Adipocyte (in vitro differentiated cells): ENCODE measurements at regions not wholly inside any gene's neighbourhood (a gene's known extent, or its start where the extent isn't known, plus 50 kb on each side); places are given as distances from the start of the nearest gene placed in this dataset.

Source experiments
- DNase-seq: peaks from one replicate; pipeline ENCODE4 v3.0.0-alpha.2; 2015; ENCODE audit warnings: low read depth
- H3K27me3 ChIP-seq: replicated peaks from 2 replicates; pipeline ENCODE4 v1.7.0; 2013; ENCODE audit warnings: mild to moderate bottlenecking, low read length, moderate library complexity; ENCODE audit not compliant: control insufficient read depth, insufficient read depth
- H3K36me3 ChIP-seq: 2 replicates; pipeline ENCODE4 v1.7.0; 2013; ENCODE audit warnings: low read length, mild to moderate bottlenecking, moderate library complexity; ENCODE audit not compliant: control insufficient read depth, insufficient read depth, severe bottlenecking
- H3K4me1 ChIP-seq: 2 replicates; pipeline ENCODE4 v1.7.0; 2013; ENCODE audit warnings: mild to moderate bottlenecking, low read length, moderate library complexity; ENCODE audit not compliant: control insufficient read depth, insufficient read depth
- H3K4me3 ChIP-seq: 2 replicates; pipeline ENCODE4 v1.7.0; 2013; ENCODE audit warnings: mild to moderate bottlenecking, low read length, moderate library complexity
- H3K9ac ChIP-seq: 2 replicates; pipeline ENCODE4 v1.7.0; 2013; ENCODE audit warnings: mild to moderate bottlenecking, low read length, moderate library complexity
- H3K9me3 ChIP-seq: 2 replicates; pipeline ENCODE4 v1.7.0; 2013; ENCODE audit warnings: mild to moderate bottlenecking, low read length, moderate library complexity; ENCODE audit not compliant: control insufficient read depth

DNA sequence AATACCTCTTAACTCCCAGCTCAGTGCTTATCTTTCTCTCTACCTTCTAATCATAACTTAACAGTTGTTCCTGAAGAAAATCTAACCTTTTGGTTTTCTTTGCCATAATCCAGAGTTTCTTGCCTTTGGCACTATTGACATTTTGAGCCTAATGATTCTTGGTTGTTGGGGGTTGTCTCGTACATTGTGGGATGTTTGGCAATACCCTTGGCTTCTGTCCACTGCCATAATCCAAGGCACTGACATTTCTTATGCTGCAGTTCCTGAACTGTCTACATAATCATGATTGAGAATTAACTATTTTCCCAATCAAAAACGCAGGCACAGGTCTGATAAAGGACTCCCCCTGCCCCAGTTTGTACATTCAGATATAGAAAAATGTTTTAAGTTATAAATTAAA lies 203.2 kb upstream of the MEX3C start:
- Histone ChIP-seq H3K4me1 (no peaks in the 10 kb centered on the region), H3K27me3 (no peaks in the 10 kb centered on the region), H3K36me3 (no peaks in the 10 kb centered on the region), H3K9me3 (no peaks in the 10 kb centered on the region), H3K9ac (no peak overlapping the region), H3K4me3 (no peak overlapping the region)
- DNase-seq, result no peak

DNA sequence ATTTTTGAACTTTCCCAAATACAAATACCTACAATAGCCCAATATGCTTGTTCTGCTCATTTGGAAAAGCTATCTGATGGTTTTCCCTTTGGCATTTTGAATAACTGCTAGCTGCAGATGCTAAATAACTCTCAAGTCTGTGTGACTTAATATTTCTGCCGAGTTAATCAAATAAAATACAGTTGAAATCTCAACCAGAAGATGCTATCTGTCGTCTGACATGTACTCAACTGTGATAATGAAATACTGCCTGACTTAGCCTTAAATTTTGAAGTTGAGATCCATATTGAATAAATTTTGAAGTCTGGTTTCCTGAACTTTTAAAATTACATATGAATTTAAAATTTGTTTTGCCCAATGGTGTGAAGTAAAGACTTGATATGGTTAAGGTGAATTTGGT lies 204.4 kb upstream of the MEX3C start:
- no peak overlapping the region for H3K4me3 ChIP-seq
- H3K4me1 ChIP-seq, result no peaks in the 10 kb centered on the region
- no peaks in the 10 kb centered on the region for H3K27me3 ChIP-seq
- H3K36me3 ChIP-seq, result no peaks in the 10 kb centered on the region
- no peak for DNase-seq
- H3K9me3 ChIP-seq, result no peaks in the 10 kb centered on the region
- no peak overlapping the region for H3K9ac ChIP-seq

DNA sequence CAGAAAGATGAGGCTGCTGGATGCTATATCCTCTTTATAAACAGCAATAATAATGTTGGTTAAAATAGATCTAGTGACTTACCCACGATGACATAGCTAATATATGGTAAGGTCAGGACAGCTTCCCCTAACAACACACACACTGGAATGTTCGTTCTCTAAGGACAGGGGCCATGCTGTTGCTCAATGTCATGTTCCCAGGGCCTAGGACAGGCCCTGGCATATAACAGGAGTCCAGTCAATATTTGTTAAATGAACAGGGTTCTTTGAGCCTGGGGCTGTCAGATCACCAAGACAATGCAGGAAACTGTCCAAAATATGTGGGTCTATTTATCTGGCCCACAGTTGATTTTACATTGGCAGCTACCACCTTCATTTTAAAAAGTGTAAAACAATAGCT lies 207.1 kb upstream of the MEX3C start:
- no peak overlapping the region for H3K9ac ChIP-seq
- no peaks in the 10 kb centered on the region for H3K4me1 ChIP-seq
- no peak overlapping the region for H3K4me3 ChIP-seq
- no peaks in the 10 kb centered on the region for H3K27me3 ChIP-seq
- H3K36me3 ChIP-seq, result no peaks in the 10 kb centered on the region
- no peaks in the 10 kb centered on the region for H3K9me3 ChIP-seq
- no peak for DNase-seq

DNA sequence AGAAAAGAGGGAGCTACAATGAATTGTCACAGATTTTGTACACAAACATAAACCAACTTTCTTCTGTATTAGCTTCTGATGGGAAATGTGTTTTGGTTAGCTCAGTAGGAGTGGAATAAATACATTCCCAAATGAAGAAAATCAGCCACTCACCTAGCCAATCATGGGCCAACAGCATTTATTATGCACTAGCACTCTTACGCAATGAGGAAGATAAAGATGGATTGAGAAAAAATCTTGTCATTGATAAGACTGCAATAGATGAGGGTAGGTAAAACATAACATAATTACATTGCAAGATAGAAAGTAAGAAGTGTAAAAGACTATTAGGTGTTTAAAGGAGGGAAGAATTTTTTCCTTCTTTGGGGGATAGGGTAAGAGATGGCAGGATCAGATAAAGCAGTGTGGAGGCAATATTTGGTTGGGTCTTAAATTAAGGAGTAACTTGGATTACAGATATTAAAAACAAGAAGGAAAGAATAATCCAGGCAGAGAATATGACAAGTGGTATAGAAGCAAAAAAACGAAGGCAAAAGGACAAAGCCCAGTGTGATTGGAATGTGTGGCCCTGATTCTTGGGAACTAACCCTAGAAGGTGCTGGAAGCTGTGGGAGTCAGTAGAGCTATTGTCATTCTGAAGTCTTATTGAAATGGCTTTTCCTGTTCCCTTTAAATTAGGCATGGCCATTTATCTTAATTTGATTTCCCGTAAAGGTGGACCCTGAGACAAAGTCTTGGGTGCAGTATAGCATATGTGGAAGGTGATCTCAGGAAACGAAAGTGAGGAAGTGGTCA lies 208.4 kb upstream of the MEX3C start:
- no peaks in the 10 kb centered on the region for H3K9me3 ChIP-seq

DNA sequence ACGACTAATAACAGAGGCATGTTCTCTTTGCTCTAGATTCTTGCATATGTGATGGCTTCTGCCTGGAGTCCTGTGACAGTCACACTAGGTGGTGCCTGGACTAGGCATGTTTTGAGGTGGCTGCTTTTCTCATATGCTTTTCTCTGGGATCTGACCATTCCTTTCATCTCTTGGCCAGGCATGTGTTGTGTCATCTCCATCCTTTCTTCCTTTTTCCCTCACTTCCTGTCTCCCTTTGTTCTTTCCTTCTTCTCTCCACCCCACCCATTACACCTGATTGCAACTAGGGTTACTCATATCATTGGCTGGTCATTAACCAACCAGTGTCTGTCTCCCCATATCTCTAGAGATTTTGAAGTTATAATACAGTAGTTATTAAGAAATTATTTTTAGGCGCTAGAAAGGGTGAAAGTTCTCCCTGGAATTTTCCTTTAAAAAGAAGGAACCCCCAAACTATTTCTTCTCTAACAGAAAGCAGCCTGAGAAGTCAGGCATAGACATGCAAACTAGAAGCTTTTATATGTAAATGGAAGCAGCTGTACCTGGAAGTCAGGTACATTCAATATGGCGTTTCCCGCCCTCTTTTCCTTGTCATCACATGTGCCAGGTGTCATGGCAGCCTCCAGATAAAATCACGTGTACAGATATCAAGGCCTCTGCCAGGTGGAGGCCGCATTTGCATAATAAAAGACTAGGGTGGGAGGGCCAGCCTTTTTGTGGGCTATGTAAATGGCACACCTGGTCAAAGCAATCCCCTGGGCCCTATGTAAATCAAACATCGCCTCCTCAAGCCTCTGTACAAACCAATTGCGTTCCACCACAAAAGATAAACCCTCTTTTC lies 220.4 kb upstream of the MEX3C start:
- Histone ChIP-seq H3K9me3 (no peaks in the 10 kb centered on the region), H3K27me3 (no peaks in the 10 kb centered on the region), H3K4me1 (no peaks in the 10 kb centered on the region), H3K4me3 (no peak overlapping the region), H3K9ac (no peak overlapping the region), H3K36me3 (no peaks in the 10 kb centered on the region)
- DNase-seq, result no peak

More for the DNA sequence above, 208.4 kb upstream of the MEX3C start:
- Histone ChIP-seq H3K4me3 (no peak overlapping the region), H3K9ac (no peak overlapping the region), H3K36me3 (no peaks in the 10 kb centered on the region), H3K27me3 (no peaks in the 10 kb centered on the region), H3K4me1 (no peaks in the 10 kb centered on the region)
- DNase-seq, result no peak

DNA sequence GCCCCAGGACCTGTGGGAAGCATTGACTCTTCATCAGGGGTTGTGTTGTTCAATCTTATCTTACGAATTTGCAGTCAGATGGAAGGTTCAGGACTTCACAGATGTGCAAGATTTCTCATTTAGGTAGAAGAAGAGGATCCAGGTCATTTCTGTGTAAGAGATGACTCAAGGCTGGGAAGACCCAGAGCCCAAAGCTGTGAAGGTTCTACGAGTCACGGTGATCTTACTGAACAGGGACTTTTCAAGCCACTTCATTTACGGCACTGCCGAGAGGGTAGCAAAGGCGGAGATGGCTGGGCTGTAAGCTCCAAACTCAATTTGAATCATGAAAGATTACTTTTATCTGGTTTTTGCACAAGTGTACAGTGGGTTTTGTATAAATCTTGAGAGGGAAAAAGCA lies 228.0 kb upstream of the MEX3C start:
- H3K9ac ChIP-seq, result no peak overlapping the region

DNA sequence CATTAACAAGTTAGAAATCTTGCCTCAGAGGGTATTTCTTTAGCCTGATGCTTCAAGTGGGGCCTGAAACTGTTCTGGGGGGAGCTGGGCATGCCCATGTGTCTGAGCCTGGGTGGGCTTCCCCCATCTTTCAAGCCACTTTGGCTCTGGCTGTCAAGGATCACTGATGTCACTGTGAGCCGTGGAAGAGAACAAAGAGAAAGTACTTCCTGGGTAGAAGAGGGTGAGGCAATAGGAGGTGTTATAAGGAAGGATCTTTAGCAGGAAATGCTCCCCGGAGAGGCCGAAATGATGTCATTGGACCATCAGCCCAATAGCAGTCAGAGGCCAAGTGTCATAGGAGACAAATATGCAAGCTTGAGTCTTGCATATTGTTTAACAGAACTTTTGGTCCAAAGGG lies 228.4 kb upstream of the MEX3C start:
- no peaks in the 10 kb centered on the region for H3K9me3 ChIP-seq
- no peak for DNase-seq
- no peaks in the 10 kb centered on the region for H3K36me3 ChIP-seq
- no peaks in the 10 kb centered on the region for H3K4me1 ChIP-seq
- H3K9ac ChIP-seq, result no peak overlapping the region
- no peaks in the 10 kb centered on the region for H3K27me3 ChIP-seq
- no peak overlapping the region for H3K4me3 ChIP-seq

More for the DNA sequence above, 228.0 kb upstream of the MEX3C start:
- no peaks in the 10 kb centered on the region for H3K4me1 ChIP-seq
- no peaks in the 10 kb centered on the region for H3K27me3 ChIP-seq
- DNase-seq, result no peak
- H3K9me3 ChIP-seq, result no peaks in the 10 kb centered on the region
- no peaks in the 10 kb centered on the region for H3K36me3 ChIP-seq
- H3K4me3 ChIP-seq, result no peak overlapping the region

DNA sequence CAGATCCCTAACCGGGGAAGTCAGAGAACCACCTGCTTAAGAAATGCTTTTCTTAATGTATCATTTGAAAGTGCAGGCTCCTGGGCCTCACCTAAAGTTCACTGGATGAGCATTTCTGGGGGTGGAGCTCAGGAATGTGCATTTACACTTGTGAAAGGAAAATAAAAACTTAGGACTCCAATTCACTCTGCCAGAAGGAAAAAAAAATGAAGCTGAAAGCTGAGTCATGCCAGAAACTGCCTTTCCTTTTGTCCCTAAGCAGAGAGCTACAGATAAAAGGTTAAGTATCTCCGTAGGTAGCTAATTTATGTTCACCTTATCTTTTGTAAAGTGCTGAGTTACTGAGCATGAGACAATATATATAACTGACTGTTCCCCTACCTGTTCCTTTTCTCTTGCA lies 229.5 kb upstream of the MEX3C start:
- Histone ChIP-seq H3K9ac (no peak overlapping the region), H3K4me1 (no peaks in the 10 kb centered on the region), H3K27me3 (no peaks in the 10 kb centered on the region), H3K4me3 (no peak overlapping the region), H3K36me3 (no peaks in the 10 kb centered on the region), H3K9me3 (no peaks in the 10 kb centered on the region)
- no peak for DNase-seq

DNA sequence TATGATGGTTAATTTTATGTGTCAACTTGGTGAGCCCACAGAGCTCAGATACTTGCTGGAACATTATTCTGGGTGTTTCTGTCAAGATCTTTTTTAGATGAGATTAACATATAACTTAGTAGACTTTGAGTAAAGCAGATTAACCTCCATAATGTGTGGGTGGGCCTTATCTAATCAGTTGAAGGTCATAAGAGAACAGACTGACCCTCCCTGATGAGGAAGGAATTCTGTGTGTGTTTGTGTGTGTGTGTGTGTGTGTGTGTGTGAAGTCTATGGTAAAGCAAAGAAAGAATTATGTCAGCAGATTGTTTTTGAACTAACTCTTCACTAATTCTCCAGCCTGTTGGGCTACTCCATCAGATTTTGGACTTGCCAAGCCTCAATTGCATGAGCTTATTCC lies 232.2 kb upstream of the MEX3C start:
- Histone ChIP-seq H3K36me3 (no peaks in the 10 kb centered on the region), H3K4me3 (no peak overlapping the region), H3K9ac (no peak overlapping the region), H3K4me1 (no peaks in the 10 kb centered on the region), H3K27me3 (no peaks in the 10 kb centered on the region), H3K9me3 (no peaks in the 10 kb centered on the region)
- no peak for DNase-seq

DNA sequence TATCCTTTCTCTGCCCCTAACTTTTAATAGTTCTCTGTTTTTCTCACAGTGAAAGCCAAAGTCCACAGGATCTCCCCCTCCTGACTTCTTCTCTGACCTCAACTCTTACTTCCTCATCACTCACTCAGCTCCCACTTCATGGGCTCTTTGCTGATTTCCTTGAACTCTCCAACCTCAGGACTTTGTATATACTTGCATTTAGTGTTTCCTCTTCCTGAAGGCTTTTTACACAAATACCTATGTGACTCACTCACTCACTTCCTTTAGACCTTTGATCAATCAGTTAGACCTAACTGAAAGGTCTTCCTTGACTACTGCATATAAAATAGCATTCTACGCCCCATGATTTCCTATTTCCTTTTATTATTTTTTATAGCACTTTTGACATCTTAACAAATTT lies 233.1 kb upstream of the MEX3C start:
- no peaks in the 10 kb centered on the region for H3K9me3 ChIP-seq
- H3K9ac ChIP-seq, result no peak overlapping the region
- no peak overlapping the region for H3K4me3 ChIP-seq
- no peak for DNase-seq
- H3K27me3 ChIP-seq, result no peaks in the 10 kb centered on the region
- H3K4me1 ChIP-seq, result no peaks in the 10 kb centered on the region
- H3K36me3 ChIP-seq, result no peaks in the 10 kb centered on the region

DNA sequence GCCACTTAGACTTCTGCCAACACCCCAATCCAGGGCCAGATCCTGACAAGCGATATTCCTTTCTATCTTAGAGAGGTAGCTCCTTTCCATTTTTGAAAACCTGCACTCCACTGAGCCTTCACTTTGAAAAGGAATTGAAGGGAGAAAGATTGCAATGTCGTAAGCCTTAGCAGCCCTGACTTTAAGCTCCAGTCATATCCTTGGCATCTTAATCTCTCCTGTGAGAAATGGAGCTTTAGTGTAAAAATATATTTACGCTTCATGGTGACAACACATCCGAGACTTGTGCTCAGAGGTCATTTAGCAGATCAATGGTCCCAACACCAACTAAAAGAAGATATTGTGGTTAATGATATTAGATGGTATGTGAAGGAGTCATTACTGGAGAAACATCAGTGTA lies 235.8 kb upstream of the MEX3C start:
- Histone ChIP-seq H3K4me3 (no peak overlapping the region), H3K36me3 (no peaks in the 10 kb centered on the region), H3K27me3 (no peaks in the 10 kb centered on the region), H3K4me1 (no peaks in the 10 kb centered on the region), H3K9ac (no peak overlapping the region), H3K9me3 (no peaks in the 10 kb centered on the region)
- no peak for DNase-seq
